Suprapubic skin (tissue), 4 donors: ENCODE measurements at regions not wholly inside any gene's neighbourhood (a gene's known extent, or its start where the extent isn't known, plus 50 kb on each side); places are given as distances from the start of the nearest gene placed in this dataset.

Experiments used
- EP300 ChIP-seq: sonication (generic); formaldehyde crosslinking; IDR thresholded peaks from one replicate; pipeline ENCODE4 v1.6.1; 2017; ENCODE audit warnings: antibody characterized with exemption
- POLR2A ChIP-seq, 2 donors: fragments of 450-650 bp; IDR thresholded peaks; one replicate each; pipeline ENCODE4 v1.6.1; 2017; ENCODE audit warnings: antibody characterized with exemption in 2 of 2, mild to moderate bottlenecking in 2 of 2, moderate library complexity in 2 of 2
- POLR2AphosphoS5 ChIP-seq, 3 donors: sonication (generic); formaldehyde crosslinking; IDR thresholded peaks; one replicate each; pipeline ENCODE4 v1.6.1; 2017; ENCODE audit warnings: antibody characterized with exemption in 3 of 3
- TF ChIP-seq, protein P1 (sequence below), 2 donors: fragments of 200-600 bp in 1 of 2; fragments of 450-650 bp in 1 of 2; sonication (generic) in 1 of 2; IDR thresholded peaks; one replicate each; pipeline ENCODE4 v1.5.1; 2016 to 2019; ENCODE audit warnings: antibody characterized with exemption in 2 of 2, mild to moderate bottlenecking in 1 of 2, moderate library complexity in 1 of 2

DNA sequence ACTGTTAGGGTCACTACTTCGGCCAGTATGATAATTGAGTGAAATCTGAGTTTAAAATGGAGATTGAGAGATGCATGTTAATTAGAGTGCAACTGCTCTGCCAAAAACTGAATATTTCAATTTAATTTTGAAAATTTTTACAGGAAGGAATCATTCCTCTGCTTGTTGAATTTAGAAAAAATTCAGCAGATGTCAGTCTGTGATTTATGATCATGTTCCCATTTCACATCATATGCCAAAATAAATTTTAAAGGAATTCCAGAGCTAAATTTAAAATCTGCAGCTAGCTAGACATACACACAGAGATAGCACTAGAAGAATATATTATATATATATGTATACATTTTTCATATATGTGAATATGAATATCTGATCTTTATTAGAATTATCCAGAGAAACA, 797.6 kb upstream of the TMEM132C start:
- TF ChIP-seq, protein P1, sequence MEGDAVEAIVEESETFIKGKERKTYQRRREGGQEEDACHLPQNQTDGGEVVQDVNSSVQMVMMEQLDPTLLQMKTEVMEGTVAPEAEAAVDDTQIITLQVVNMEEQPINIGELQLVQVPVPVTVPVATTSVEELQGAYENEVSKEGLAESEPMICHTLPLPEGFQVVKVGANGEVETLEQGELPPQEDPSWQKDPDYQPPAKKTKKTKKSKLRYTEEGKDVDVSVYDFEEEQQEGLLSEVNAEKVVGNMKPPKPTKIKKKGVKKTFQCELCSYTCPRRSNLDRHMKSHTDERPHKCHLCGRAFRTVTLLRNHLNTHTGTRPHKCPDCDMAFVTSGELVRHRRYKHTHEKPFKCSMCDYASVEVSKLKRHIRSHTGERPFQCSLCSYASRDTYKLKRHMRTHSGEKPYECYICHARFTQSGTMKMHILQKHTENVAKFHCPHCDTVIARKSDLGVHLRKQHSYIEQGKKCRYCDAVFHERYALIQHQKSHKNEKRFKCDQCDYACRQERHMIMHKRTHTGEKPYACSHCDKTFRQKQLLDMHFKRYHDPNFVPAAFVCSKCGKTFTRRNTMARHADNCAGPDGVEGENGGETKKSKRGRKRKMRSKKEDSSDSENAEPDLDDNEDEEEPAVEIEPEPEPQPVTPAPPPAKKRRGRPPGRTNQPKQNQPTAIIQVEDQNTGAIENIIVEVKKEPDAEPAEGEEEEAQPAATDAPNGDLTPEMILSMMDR (IDR thresholded peaks at IDR 0.05): no peak
- TF ChIP-seq POLR2A (IDR thresholded peaks at IDR 0.05) (no peak), POLR2AphosphoS5 (IDR thresholded peaks at IDR 0.05) (no peak), EP300 (no peak)
